ENCODE measurements at regions not wholly inside any gene's neighbourhood (a gene's known extent, or its start where the extent isn't known, plus 50 kb on each side); places are given as distances from the start of the nearest gene placed in this dataset.

DNA sequence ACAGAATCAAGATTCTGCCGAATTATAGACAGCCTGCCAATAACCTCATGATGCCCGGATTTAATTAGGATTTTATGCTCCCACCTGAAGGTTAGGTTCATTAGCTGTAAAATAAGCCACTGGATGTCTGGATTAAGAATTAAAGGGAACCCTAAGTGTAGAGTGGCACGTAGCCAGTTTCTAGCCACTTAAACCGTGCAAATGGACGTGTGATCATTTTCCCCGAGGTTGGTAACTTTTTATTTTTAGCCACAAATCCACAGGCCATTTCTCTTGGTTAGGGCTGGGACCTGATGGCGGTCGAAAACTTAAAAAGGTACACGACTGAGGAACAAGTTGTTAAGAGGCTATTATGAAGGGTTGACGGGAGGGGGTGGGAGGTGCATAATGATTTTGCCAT is 127.3 kb upstream of the TMPO start:
- TF ChIP-seq ZNF274 (IDR thresholded peaks at IDR 0.05; ENCODE audit: low read depth, low read length) (no peak), SUZ12 (IDR thresholded peaks at IDR 0.05; ENCODE audit: extremely low read depth, insufficient read depth, insufficient read length) (no peak)

All from NT2/D1 (cell line).